GM23338 (cell line): ENCODE measurements at regions not wholly inside any gene's neighbourhood (a gene's known extent, or its start where the extent isn't known, plus 50 kb on each side); places are given as distances from the start of the nearest gene placed in this dataset.

Experiments used
- ATAC-seq: fragments of 200-7000 bp; cut with Tn5 transposase; 3 replicates; pipeline ENCODE4 v1.9.1; 2020
- DNase-seq: peaks from one replicate; pipeline ENCODE4 v3.0.0-alpha.2; 2015; ENCODE audit warnings: low spot score
- H2AFZ ChIP-seq: fragments of 200-600 bp; sonication (generic); 2 replicates; pipeline ENCODE4 v1.8.0; 2016; ENCODE audit warnings: antibody characterized with exemption, mild to moderate bottlenecking, moderate library complexity
- H3F3A ChIP-seq: fragments of 200-600 bp; sonication (generic); replicated peaks from 2 replicates; pipeline ENCODE4 v1.8.0; 2017; ENCODE audit warnings: antibody characterized with exemption, mixed run types, low read depth
- H3K27ac ChIP-seq: fragments of 200-600 bp; sonication (generic); 2 replicates; pipeline ENCODE4 v1.6.1; 2016; ENCODE audit warnings: low read depth
- H3K27me3 ChIP-seq: fragments of 200-600 bp; sonication (generic); 2 replicates; pipeline ENCODE4 v1.8.0; 2016; ENCODE audit warnings: mild to moderate bottlenecking, mixed run types, moderate library complexity; ENCODE audit not compliant: insufficient read depth
- H3K36me3 ChIP-seq: fragments of 200-600 bp; sonication (generic); 2 replicates; pipeline ENCODE4 v1.8.0; 2016; ENCODE audit warnings: mild to moderate bottlenecking; ENCODE audit not compliant: insufficient read depth
- H3K4me1 ChIP-seq: fragments of 200-600 bp; sonication (generic); 2 replicates; pipeline ENCODE4 v1.8.0; 2016; ENCODE audit warnings: mild to moderate bottlenecking, moderate library complexity; ENCODE audit not compliant: insufficient read depth
- H3K4me2 ChIP-seq: fragments of 200-600 bp; sonication (generic); 2 replicates; pipeline ENCODE4 v1.7.1; 2017; ENCODE audit warnings: mixed run types
- H3K4me3 ChIP-seq: fragments of 200-600 bp; sonication (generic); 2 replicates; pipeline ENCODE4 v1.6.1; 2016; ENCODE audit warnings: mixed run types
- H3K79me2 ChIP-seq: fragments of 200-600 bp; sonication (generic); replicated peaks from 2 replicates; pipeline ENCODE4 v1.8.0; 2017; ENCODE audit warnings: mild to moderate bottlenecking; ENCODE audit not compliant: insufficient read depth
- H3K9me2 ChIP-seq: fragments of 200-600 bp; sonication (generic); 2 replicates; pipeline ENCODE4 v1.8.0; 2017; ENCODE audit not compliant: insufficient read depth
- H4K20me1 ChIP-seq: fragments of 200-600 bp; sonication (generic); replicated peaks from 2 replicates; pipeline ENCODE4 v1.8.0; 2017; ENCODE audit warnings: mild to moderate bottlenecking; ENCODE audit not compliant: insufficient read depth
- H3K27ac Mint-ChIP-seq: 2 replicates; pipeline ENCODE4 v1.8.0; 2020; ENCODE audit warnings: inconsistent platforms, mild to moderate bottlenecking, moderate library complexity, mixed read lengths
- H3K27me3 Mint-ChIP-seq: 3 replicates; pipeline ENCODE4 v1.8.0; 2022; ENCODE audit warnings: low read depth, mild to moderate bottlenecking, moderate library complexity, mixed read lengths, inconsistent platforms; ENCODE audit not compliant: insufficient read depth, poor library complexity
- H3K36me3 Mint-ChIP-seq: 3 replicates; pipeline ENCODE4 v1.8.0; 2021; ENCODE audit warnings: low read depth, mild to moderate bottlenecking, inconsistent platforms, moderate library complexity, mixed read lengths
- H3K4me1 Mint-ChIP-seq: 3 replicates; pipeline ENCODE4 v1.8.0; 2020; ENCODE audit warnings: mild to moderate bottlenecking, inconsistent platforms, mixed read lengths
- H3K4me3 Mint-ChIP-seq: 3 replicates; pipeline ENCODE4 v1.8.0; 2021; ENCODE audit warnings: moderate library complexity, mild to moderate bottlenecking, inconsistent platforms, mixed read lengths
- H3K9me3 Mint-ChIP-seq: 3 replicates; pipeline ENCODE4 v1.8.0; 2020; ENCODE audit warnings: moderate library complexity, mild to moderate bottlenecking, inconsistent platforms, mixed read lengths
- CREB1 ChIP-seq: fragments of 250-450 bp; sonication (Bioruptor Pico); IDR thresholded peaks from 2 replicates; pipeline ENCODE4 v1.5.0; 2020; ENCODE audit warnings: low read depth, mild to moderate bottlenecking, moderate library complexity
- EZH2 ChIP-seq: fragments of 200-600 bp; sonication (generic); IDR thresholded peaks from one replicate; pipeline ENCODE4 v1.8.0; 2017; ENCODE audit warnings: antibody characterized with exemption, mild to moderate bottlenecking, low read depth; ENCODE audit not compliant: unreplicated experiment
- JUNB ChIP-seq: IDR thresholded peaks from one replicate; pipeline ENCODE4 v1.6.1; 2016; ENCODE audit warnings: antibody characterized with exemption; ENCODE audit not compliant: unreplicated experiment
- NANOG ChIP-seq: IDR thresholded peaks from 2 replicates; pipeline ENCODE4 v1.6.1; 2016; ENCODE audit warnings: antibody characterized with exemption, borderline replicate concordance
- POLR2AphosphoS5 ChIP-seq: IDR thresholded peaks from 2 replicates; pipeline ENCODE4 v1.6.1; 2016; ENCODE audit warnings: antibody characterized with exemption, low read depth
- STAT1 ChIP-seq: IDR thresholded peaks from one replicate; pipeline ENCODE4 v1.6.1; 2016; ENCODE audit warnings: antibody characterized with exemption; ENCODE audit not compliant: unreplicated experiment
- ZNF114 ChIP-seq: fragments of 250-450 bp; sonication (Bioruptor Pico); IDR thresholded peaks from 2 replicates; pipeline ENCODE4 v1.5.0; 2020; ENCODE audit warnings: mild to moderate bottlenecking, moderate library complexity
- ZNF331 ChIP-seq: fragments of 250-450 bp; sonication (Bioruptor Pico); IDR thresholded peaks from 2 replicates; pipeline ENCODE4 v1.5.0; 2020; ENCODE audit warnings: low read depth, mild to moderate bottlenecking, moderate library complexity
- TF ChIP-seq, protein P1 (sequence below): fragments of 250-450 bp; sonication (Bioruptor Pico); IDR thresholded peaks from 2 replicates; pipeline ENCODE4 v1.5.0; 2020; ENCODE audit warnings: mild to moderate bottlenecking, moderate library complexity
- TF ChIP-seq, protein P2 (sequence below), 2 experiments: fragments of 200-600 bp in 1 of 2; sonication (generic) in 1 of 2; conservative IDR thresholded peaks; 2 replicates each; pipeline versions ENCODE4 v1.5.1 to v1.6.1; 2016 to 2017; ENCODE audit warnings: antibody characterized with exemption in 2 of 2, low read depth in 2 of 2, mild to moderate bottlenecking in 2 of 2, moderate library complexity in 1 of 2
- TF ChIP-seq, protein P3 (sequence below): IDR thresholded peaks from one replicate; pipeline ENCODE4 v1.6.1; 2018; ENCODE audit warnings: antibody characterized with exemption; ENCODE audit not compliant: unreplicated experiment

DNA sequence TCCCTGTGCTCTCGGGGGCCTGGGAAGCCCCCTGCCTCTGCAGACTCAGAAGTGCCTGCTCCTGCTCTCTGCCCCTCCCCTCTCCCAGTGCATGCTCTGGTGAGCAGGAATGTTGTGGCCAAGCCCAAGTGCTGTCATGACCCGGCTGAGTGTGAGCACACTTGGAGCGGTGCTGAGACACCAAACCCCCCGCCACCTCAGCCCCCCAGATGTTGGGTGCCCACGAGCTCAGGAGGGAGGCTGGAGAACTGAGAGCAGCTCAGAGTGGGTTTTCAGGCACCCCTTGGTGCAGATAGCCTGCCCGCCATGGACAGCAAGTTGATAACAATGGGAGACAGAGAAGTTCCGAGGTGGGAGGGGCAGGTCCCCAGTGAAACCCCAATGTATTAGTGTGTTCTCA lies 477.4 kb downstream of the ACTRT1 start (continued):
- TF ChIP-seq, protein P1, sequence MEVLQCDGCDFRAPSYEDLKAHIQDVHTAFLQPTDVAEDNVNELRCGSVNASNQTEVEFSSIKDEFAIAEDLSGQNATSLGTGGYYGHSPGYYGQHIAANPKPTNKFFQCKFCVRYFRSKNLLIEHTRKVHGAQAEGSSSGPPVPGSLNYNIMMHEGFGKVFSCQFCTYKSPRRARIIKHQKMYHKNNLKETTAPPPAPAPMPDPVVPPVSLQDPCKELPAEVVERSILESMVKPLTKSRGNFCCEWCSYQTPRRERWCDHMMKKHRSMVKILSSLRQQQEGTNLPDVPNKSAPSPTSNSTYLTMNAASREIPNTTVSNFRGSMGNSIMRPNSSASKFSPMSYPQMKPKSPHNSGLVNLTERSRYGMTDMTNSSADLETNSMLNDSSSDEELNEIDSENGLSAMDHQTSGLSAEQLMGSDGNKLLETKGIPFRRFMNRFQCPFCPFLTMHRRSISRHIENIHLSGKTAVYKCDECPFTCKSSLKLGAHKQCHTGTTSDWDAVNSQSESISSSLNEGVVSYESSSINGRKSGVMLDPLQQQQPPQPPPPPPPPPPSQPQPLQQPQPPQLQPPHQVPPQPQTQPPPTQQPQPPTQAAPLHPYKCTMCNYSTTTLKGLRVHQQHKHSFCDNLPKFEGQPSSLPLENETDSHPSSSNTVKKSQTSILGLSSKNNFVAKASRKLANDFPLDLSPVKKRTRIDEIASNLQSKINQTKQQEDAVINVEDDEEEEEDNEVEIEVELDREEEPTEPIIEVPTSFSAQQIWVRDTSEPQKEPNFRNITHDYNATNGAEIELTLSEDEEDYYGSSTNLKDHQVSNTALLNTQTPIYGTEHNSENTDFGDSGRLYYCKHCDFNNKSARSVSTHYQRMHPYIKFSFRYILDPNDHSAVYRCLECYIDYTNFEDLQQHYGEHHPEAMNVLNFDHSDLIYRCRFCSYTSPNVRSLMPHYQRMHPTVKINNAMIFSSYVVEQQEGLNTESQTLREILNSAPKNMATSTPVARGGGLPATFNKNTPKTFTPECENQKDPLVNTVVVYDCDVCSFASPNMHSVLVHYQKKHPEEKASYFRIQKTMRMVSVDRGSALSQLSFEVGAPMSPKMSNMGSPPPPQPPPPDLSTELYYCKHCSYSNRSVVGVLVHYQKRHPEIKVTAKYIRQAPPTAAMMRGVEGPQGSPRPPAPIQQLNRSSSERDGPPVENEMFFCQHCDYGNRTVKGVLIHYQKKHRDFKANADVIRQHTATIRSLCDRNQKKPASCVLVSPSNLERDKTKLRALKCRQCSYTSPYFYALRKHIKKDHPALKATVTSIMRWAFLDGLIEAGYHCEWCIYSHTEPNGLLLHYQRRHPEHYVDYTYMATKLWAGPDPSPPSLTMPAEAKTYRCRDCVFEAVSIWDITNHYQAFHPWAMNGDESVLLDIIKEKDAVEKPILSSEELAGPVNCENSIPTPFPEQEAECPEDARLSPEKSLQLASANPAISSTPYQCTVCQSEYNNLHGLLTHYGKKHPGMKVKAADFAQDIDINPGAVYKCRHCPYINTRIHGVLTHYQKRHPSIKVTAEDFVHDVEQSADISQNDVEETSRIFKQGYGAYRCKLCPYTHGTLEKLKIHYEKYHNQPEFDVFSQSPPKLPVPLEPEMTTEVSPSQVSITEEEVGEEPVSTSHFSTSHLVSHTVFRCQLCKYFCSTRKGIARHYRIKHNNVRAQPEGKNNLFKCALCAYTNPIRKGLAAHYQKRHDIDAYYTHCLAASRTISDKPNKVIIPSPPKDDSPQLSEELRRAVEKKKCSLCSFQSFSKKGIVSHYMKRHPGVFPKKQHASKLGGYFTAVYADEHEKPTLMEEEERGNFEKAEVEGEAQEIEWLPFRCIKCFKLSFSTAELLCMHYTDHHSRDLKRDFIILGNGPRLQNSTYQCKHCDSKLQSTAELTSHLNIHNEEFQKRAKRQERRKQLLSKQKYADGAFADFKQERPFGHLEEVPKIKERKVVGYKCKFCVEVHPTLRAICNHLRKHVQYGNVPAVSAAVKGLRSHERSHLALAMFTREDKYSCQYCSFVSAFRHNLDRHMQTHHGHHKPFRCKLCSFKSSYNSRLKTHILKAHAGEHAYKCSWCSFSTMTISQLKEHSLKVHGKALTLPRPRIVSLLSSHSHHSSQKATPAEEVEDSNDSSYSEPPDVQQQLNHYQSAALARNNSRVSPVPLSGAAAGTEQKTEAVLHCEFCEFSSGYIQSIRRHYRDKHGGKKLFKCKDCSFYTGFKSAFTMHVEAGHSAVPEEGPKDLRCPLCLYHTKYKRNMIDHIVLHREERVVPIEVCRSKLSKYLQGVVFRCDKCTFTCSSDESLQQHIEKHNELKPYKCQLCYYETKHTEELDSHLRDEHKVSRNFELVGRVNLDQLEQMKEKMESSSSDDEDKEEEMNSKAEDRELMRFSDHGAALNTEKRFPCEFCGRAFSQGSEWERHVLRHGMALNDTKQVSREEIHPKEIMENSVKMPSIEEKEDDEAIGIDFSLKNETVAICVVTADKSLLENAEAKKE = no peak
- TF ChIP-seq NANOG = no peak
- TF ChIP-seq CREB1 (CRISPR knock-in tag) = no peak
- no peak for TF ChIP-seq POLR2AphosphoS5
- no peak for TF ChIP-seq JUNB
- TF ChIP-seq EZH2 = no peak
- TF ChIP-seq ZNF331 = no peak
- TF ChIP-seq, protein P2, sequence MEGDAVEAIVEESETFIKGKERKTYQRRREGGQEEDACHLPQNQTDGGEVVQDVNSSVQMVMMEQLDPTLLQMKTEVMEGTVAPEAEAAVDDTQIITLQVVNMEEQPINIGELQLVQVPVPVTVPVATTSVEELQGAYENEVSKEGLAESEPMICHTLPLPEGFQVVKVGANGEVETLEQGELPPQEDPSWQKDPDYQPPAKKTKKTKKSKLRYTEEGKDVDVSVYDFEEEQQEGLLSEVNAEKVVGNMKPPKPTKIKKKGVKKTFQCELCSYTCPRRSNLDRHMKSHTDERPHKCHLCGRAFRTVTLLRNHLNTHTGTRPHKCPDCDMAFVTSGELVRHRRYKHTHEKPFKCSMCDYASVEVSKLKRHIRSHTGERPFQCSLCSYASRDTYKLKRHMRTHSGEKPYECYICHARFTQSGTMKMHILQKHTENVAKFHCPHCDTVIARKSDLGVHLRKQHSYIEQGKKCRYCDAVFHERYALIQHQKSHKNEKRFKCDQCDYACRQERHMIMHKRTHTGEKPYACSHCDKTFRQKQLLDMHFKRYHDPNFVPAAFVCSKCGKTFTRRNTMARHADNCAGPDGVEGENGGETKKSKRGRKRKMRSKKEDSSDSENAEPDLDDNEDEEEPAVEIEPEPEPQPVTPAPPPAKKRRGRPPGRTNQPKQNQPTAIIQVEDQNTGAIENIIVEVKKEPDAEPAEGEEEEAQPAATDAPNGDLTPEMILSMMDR (conservative IDR thresholded peaks at IDR 0.05; ENCODE audit: low read depth in 2 of 2) = no peak

DNA sequence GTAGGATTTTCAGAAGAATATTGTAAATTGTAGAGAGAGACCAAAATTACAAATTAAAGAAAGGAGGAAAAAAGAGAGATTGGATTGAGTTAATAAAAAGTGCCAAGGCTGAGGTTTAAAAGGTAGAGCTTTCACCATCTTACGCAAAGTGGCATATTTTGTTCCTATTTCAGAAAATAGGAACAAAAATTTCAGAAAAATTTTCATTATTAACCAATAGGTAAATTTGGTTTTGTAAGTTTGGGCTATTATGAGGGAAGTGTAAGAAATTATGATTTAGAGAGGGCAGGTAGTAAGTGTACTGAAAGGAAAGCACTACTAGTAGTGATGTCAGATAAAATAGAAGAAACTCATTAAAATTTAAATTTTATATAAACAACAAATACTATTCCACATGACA lies 479.7 kb downstream of the ACTRT1 start:
- H2AFZ ChIP-seq = no peak overlapping the region
- H3K4me1 ChIP-seq = no peaks in the 10 kb centered on the region
- peaks cover 9% of the 10 kb centered on the region; the same call in 2 of the 3 replicates for H3K36me3 Mint-ChIP-seq
- TF ChIP-seq, protein P2 (conservative IDR thresholded peaks at IDR 0.05; ENCODE audit: low read depth in 2 of 2) = no peak
- TF ChIP-seq EZH2 (no peak), CREB1 (CRISPR knock-in tag) (no peak), POLR2AphosphoS5 (no peak), JUNB (no peak), ZNF114 (CRISPR knock-in tag) (no peak), NANOG (no peak), ZNF331 (no peak), STAT1 (no peak)
- TF ChIP-seq, protein P3, sequence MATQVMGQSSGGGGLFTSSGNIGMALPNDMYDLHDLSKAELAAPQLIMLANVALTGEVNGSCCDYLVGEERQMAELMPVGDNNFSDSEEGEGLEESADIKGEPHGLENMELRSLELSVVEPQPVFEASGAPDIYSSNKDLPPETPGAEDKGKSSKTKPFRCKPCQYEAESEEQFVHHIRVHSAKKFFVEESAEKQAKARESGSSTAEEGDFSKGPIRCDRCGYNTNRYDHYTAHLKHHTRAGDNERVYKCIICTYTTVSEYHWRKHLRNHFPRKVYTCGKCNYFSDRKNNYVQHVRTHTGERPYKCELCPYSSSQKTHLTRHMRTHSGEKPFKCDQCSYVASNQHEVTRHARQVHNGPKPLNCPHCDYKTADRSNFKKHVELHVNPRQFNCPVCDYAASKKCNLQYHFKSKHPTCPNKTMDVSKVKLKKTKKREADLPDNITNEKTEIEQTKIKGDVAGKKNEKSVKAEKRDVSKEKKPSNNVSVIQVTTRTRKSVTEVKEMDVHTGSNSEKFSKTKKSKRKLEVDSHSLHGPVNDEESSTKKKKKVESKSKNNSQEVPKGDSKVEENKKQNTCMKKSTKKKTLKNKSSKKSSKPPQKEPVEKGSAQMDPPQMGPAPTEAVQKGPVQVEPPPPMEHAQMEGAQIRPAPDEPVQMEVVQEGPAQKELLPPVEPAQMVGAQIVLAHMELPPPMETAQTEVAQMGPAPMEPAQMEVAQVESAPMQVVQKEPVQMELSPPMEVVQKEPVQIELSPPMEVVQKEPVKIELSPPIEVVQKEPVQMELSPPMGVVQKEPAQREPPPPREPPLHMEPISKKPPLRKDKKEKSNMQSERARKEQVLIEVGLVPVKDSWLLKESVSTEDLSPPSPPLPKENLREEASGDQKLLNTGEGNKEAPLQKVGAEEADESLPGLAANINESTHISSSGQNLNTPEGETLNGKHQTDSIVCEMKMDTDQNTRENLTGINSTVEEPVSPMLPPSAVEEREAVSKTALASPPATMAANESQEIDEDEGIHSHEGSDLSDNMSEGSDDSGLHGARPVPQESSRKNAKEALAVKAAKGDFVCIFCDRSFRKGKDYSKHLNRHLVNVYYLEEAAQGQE = no peak

More for the DNA sequence above, 479.7 kb downstream of the ACTRT1 start:
- Histone ChIP-seq H3K4me2 (no peak overlapping the region), H3K27ac (no peak overlapping the region), H3K4me3 (no peak overlapping the region), H3K27me3 (no peaks in the 10 kb centered on the region), H3F3A (no peaks in the 10 kb centered on the region), H3K36me3 (no peaks in the 10 kb centered on the region), H3K9me2 (no peaks in the 10 kb centered on the region), H3K79me2 (no peaks in the 10 kb centered on the region), H4K20me1 (no peaks in the 10 kb centered on the region)
- no peak overlapping the region for H3K4me3 Mint-ChIP-seq
- peaks cover 16% of the 10 kb centered on the region; the same call in 2 of the 3 replicates for H3K4me1 Mint-ChIP-seq
- no peak overlapping the region for H3K27ac Mint-ChIP-seq
- H3K9me3 Mint-ChIP-seq = peaks cover 15% of the 10 kb centered on the region
- H3K27me3 Mint-ChIP-seq = no peaks in the 10 kb centered on the region
- DNase-seq (no peak), ATAC-seq (no peak)
